Testis (tissue), 2 donors: ENCODE measurements at regions not wholly inside any gene's neighbourhood (a gene's known extent, or its start where the extent isn't known, plus 50 kb on each side); places are given as distances from the start of the nearest gene placed in this dataset.

Experiments
- DNase-seq: peaks from one replicate; pipeline ENCODE4 v3.0.0-alpha.2; 2019
- H3K27ac ChIP-seq, 2 donors: fragments of 200-600 bp; sonication (generic); one replicate each; pipeline ENCODE4 v1.5.1; 2019
- H3K27me3 ChIP-seq: fragments of 200-600 bp; sonication (generic); one replicate; pipeline ENCODE4 v1.5.1; 2019
- H3K36me3 ChIP-seq: fragments of 200-600 bp; sonication (generic); one replicate; pipeline ENCODE4 v1.5.1; 2017; ENCODE audit warnings: low read depth; ENCODE audit errors: missing control alignments
- H3K4me1 ChIP-seq: fragments of 200-600 bp; sonication (generic); one replicate; pipeline ENCODE4 v1.5.1; 2019
- H3K4me3 ChIP-seq, 2 donors: fragments of 200-600 bp; sonication (generic); one replicate each; pipeline ENCODE4 v1.5.1; 2017 to 2019
- H3K9me3 ChIP-seq: fragments of 200-600 bp; sonication (generic); one replicate; pipeline ENCODE4 v1.5.1; 2017
- POLR2A ChIP-seq: fragments of 450-650 bp; IDR thresholded peaks from one replicate; pipeline ENCODE4 v1.6.1; 2017; ENCODE audit warnings: antibody characterized with exemption, mild to moderate bottlenecking, moderate library complexity
- WGBS, 2 donors: methylation state at CpG; one replicate each; pipeline ENCODE4 v1.1.5; 2018; 5-methylcytosine and 5-hydroxymethylcytosine counted together
- intact Hi-C: fragments of 100-400 bp; cut with DNase I; formaldehyde crosslinking; loops from one replicate; pipeline ENCODE4 v1.15.1; 2023; ENCODE audit warnings: low total_unique reads
- TF ChIP-seq, protein P1 (sequence below), 3 experiments: fragments of 450-650 bp in 2 of 3; fragments of 200-600 bp in 1 of 3; sonication (generic) in 1 of 3; IDR thresholded peaks; one replicate each; pipeline ENCODE4 v1.5.1; 2016 to 2019; ENCODE audit warnings: antibody characterized with exemption in 3 of 3, mild to moderate bottlenecking in 2 of 3, moderate library complexity in 1 of 3

DNA sequence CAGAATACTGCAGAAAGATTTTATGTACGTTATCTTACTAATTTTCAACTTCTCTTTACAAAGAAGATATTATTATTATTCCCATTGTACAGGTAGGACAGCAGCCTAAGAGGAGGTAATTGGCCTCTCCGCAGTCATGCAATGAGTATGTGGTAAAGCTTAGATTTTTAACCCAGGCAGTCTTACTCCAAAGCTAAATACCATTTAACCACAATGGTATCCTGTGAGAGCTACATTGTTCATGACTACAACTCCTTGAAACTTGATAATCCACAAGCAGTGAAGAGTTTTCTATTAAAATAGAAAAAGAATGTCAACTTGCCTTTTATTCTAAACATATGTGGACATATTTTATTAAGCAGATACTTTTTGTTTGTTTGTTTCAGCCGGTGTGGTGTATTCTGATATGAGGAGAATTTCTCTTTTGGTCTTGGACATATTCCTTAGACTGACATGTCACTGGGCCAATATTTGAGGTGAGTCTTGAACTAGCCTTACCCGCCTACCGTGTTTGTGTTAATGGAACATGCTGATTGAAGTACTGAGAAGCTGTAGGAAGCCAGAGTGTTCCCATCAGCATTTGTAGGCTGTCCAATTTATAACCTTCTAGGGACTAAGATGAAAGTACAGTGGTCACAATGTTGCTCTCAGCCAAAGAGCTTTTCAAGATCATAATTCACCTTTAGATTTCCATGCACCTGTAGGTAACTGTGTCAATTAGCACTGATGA lies 293.9 kb upstream of the DCC start:
- Histone ChIP-seq H3K4me1 (no peaks in the 10 kb centered on the region), H3K36me3 (no peaks in the 10 kb centered on the region), H3K27me3 (no peaks in the 10 kb centered on the region), H3K9me3 (no peaks in the 10 kb centered on the region), H3K4me3 (no peak overlapping the region), H3K27ac (no peak overlapping the region)
- TF ChIP-seq, protein P1, sequence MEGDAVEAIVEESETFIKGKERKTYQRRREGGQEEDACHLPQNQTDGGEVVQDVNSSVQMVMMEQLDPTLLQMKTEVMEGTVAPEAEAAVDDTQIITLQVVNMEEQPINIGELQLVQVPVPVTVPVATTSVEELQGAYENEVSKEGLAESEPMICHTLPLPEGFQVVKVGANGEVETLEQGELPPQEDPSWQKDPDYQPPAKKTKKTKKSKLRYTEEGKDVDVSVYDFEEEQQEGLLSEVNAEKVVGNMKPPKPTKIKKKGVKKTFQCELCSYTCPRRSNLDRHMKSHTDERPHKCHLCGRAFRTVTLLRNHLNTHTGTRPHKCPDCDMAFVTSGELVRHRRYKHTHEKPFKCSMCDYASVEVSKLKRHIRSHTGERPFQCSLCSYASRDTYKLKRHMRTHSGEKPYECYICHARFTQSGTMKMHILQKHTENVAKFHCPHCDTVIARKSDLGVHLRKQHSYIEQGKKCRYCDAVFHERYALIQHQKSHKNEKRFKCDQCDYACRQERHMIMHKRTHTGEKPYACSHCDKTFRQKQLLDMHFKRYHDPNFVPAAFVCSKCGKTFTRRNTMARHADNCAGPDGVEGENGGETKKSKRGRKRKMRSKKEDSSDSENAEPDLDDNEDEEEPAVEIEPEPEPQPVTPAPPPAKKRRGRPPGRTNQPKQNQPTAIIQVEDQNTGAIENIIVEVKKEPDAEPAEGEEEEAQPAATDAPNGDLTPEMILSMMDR (IDR thresholded peaks at IDR 0.05): no peak
- no peak for DNase-seq
- 90% methylated on average over 5 of the region's 5 CpGs for WGBS, 2 donors
- intact Hi-C loops: no loop called here

DNA sequence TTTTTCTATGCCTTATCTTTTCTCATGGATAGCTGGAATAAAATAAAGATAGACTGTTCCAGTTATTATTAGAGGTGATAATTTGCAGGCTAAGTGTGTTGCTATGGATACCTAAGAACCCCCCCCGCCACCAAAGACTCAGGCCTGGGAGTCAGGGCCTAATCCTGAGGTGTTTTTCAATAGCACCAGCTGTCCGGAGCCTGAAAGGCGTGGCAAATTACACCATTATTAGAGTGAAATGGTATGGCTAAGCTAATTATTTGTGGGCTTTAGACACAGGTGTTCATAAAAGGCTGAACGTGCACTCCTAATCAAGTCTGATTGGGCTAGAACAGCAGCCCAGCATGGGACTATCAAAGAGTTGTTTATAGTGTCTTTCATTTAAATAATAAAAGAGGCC lies 293.2 kb upstream of the DCC start:
- H3K36me3 ChIP-seq: no peaks in the 10 kb centered on the region
- intact Hi-C loops: no loop called here
- no peaks in the 10 kb centered on the region for H3K9me3 ChIP-seq
- H3K4me1 ChIP-seq: no peaks in the 10 kb centered on the region
- DNase-seq: no peak
- no peak overlapping the region for H3K4me3 ChIP-seq
- TF ChIP-seq POLR2A: no peak
- TF ChIP-seq, protein P1 (IDR thresholded peaks at IDR 0.05): no peak
- H3K27me3 ChIP-seq: no peaks in the 10 kb centered on the region
- H3K27ac ChIP-seq: no peak overlapping the region
- WGBS, 2 donors: 81 to 84% methylated on average over 4 of the region's 4 CpGs

GRCh38 chr18:52054324-52054723 lies 285.7 kb upstream of the DCC start:
- intact Hi-C loops: no loop called here
- no peaks in the 10 kb centered on the region for H3K27me3 ChIP-seq
- H3K4me3 ChIP-seq: no peak overlapping the region
- TF ChIP-seq POLR2A: no peak
- TF ChIP-seq, protein P1 (IDR thresholded peaks at IDR 0.05): no peak
- H3K4me1 ChIP-seq: no peaks in the 10 kb centered on the region
- no peaks in the 10 kb centered on the region for H3K36me3 ChIP-seq
- no peak overlapping the region for H3K27ac ChIP-seq
- DNase-seq: no peak
- no peaks in the 10 kb centered on the region for H3K9me3 ChIP-seq

GRCh38 chr18:52060607-52061304 lies 279.2 kb upstream of the DCC start:
- Histone ChIP-seq H3K27me3 (no peaks in the 10 kb centered on the region), H3K4me3 (no peak overlapping the region), H3K4me1 (no peaks in the 10 kb centered on the region), H3K9me3 (no peaks in the 10 kb centered on the region), H3K27ac (no peak overlapping the region), H3K36me3 (no peaks in the 10 kb centered on the region)
- TF ChIP-seq, protein P1 (IDR thresholded peaks at IDR 0.05): no peak
- no peak for TF ChIP-seq POLR2A
- WGBS, 2 donors: 37 to 47% methylated on average over 4 of the region's 4 CpGs
- intact Hi-C loops: no loop called here
- DNase-seq: no peak

GRCh38 chr18:52063923-52064322 lies 276.1 kb upstream of the DCC start:
- H3K4me1 ChIP-seq: no peaks in the 10 kb centered on the region
- no peak for DNase-seq
- H3K9me3 ChIP-seq: no peaks in the 10 kb centered on the region
- WGBS, 2 donors: 85 to 94% methylated on average over 2 of the region's 2 CpGs
- intact Hi-C loops: no loop called here
- no peak overlapping the region for H3K4me3 ChIP-seq
- no peaks in the 10 kb centered on the region for H3K36me3 ChIP-seq
- H3K27ac ChIP-seq: no peak overlapping the region
- H3K27me3 ChIP-seq: no peaks in the 10 kb centered on the region
- TF ChIP-seq, protein P1 (IDR thresholded peaks at IDR 0.05): no peak
- TF ChIP-seq POLR2A: no peak
